HCT116 (cell line): ENCODE measurements at regions not wholly inside any gene's neighbourhood (a gene's known extent, or its start where the extent isn't known, plus 50 kb on each side); places are given as distances from the start of the nearest gene placed in this dataset.

Experiments
- CEBPB ChIP-seq: IDR thresholded peaks from 2 replicates; pipeline ENCODE4 v1.6.1; 2012; ENCODE audit warnings: low read depth
- EZH2 ChIP-seq: fragments of 200-600 bp; sonication (generic); IDR thresholded peaks from 2 replicates; pipeline ENCODE4 v1.6.1; 2017; ENCODE audit warnings: antibody characterized with exemption, mixed run types
- EZH2phosphoT487 ChIP-seq: fragments of 200-600 bp; IDR thresholded peaks from 2 replicates; pipeline ENCODE4 v1.6.1; 2018; ENCODE audit warnings: antibody characterized with exemption, borderline replicate concordance
- JUND ChIP-seq: IDR thresholded peaks from 2 replicates; pipeline ENCODE4 v1.6.1; 2012
- POLR2A ChIP-seq: IDR thresholded peaks from 2 replicates; pipeline ENCODE4 v1.7.0; 2011; ENCODE audit warnings: borderline replicate concordance; ENCODE audit not compliant: insufficient read depth, insufficient read length; ENCODE audit errors: extremely low read depth
- POLR2AphosphoS5 ChIP-seq: IDR thresholded peaks from 2 replicates; pipeline ENCODE4 v1.6.1; 2011; ENCODE audit warnings: mild to moderate bottlenecking, low read depth, low read length, moderate library complexity
- SP1 ChIP-seq: IDR thresholded peaks from 2 replicates; pipeline ENCODE4 v1.6.1; 2012; ENCODE audit warnings: low read depth
- YY1 ChIP-seq: IDR thresholded peaks from 2 replicates; pipeline ENCODE4 v1.6.1; 2011; ENCODE audit warnings: low read length, low read depth, moderate library complexity, mild to moderate bottlenecking; ENCODE audit not compliant: insufficient replicate concordance; ENCODE audit errors: extremely low read depth
- TF ChIP-seq, protein P1 (sequence below), 3 experiments: fragments of 200-600 bp in 1 of 3; sonication (generic) in 1 of 3; IDR thresholded peaks in 2 of 3; conservative IDR thresholded peaks in 1 of 3; 2 replicates each; pipeline ENCODE4 v1.5.1; 2012 to 2017; ENCODE audit warnings: low read depth in 2 of 3, low read length in 2 of 3, antibody characterized with exemption in 1 of 3, borderline replicate concordance in 1 of 3, control low read depth in 1 of 3, mild to moderate bottlenecking in 1 of 3, mixed read lengths in 1 of 3, mixed run types in 1 of 3, moderate library complexity in 1 of 3; ENCODE audit not compliant: insufficient read depth in 1 of 3
- TF ChIP-seq, protein P2 (sequence below): IDR thresholded peaks from 2 replicates; pipeline ENCODE4 v1.6.1; 2011; ENCODE audit warnings: mild to moderate bottlenecking, low read length, moderate library complexity; ENCODE audit not compliant: insufficient replicate concordance; ENCODE audit errors: extremely low read depth
- TF ChIP-seq, protein P3 (sequence below): IDR thresholded peaks from 2 replicates; pipeline ENCODE4 v1.6.1; 2012

DNA sequence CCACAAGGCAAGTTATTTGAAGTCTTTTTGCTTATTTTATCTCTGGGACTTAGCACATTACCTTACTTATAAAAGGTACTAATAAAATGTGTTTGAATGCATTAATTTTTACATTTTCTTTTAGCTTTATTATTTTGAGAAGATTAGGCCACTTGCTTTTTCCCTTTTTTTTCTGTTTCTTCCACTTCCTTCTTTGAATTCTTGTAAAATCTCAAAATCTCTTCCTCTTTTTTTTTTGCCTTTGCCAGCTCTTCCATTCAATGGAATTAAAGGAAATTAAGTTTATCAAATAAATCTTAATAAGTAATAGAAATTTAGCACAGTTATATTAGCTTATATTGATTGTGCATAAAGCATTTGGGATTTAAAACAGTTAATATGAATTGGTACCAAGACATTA is 260.9 kb downstream of the SRGAP2C start:
- TF ChIP-seq, protein P1, sequence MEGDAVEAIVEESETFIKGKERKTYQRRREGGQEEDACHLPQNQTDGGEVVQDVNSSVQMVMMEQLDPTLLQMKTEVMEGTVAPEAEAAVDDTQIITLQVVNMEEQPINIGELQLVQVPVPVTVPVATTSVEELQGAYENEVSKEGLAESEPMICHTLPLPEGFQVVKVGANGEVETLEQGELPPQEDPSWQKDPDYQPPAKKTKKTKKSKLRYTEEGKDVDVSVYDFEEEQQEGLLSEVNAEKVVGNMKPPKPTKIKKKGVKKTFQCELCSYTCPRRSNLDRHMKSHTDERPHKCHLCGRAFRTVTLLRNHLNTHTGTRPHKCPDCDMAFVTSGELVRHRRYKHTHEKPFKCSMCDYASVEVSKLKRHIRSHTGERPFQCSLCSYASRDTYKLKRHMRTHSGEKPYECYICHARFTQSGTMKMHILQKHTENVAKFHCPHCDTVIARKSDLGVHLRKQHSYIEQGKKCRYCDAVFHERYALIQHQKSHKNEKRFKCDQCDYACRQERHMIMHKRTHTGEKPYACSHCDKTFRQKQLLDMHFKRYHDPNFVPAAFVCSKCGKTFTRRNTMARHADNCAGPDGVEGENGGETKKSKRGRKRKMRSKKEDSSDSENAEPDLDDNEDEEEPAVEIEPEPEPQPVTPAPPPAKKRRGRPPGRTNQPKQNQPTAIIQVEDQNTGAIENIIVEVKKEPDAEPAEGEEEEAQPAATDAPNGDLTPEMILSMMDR (IDR thresholded peaks at IDR 0.05 in 2 of 3, conservative IDR thresholded peaks at IDR 0.05 in 1 of 3; ENCODE audit: borderline replicate concordance in 1 of 3, insufficient read depth in 1 of 3, low read depth in 2 of 3, low read length in 2 of 3) = no peak
- TF ChIP-seq YY1 (no peak), POLR2AphosphoS5 (no peak), JUND (no peak), CEBPB (no peak), POLR2A (no peak), SP1 (no peak), EZH2phosphoT487 (no peak), EZH2 (no peak)
- TF ChIP-seq, protein P2, sequence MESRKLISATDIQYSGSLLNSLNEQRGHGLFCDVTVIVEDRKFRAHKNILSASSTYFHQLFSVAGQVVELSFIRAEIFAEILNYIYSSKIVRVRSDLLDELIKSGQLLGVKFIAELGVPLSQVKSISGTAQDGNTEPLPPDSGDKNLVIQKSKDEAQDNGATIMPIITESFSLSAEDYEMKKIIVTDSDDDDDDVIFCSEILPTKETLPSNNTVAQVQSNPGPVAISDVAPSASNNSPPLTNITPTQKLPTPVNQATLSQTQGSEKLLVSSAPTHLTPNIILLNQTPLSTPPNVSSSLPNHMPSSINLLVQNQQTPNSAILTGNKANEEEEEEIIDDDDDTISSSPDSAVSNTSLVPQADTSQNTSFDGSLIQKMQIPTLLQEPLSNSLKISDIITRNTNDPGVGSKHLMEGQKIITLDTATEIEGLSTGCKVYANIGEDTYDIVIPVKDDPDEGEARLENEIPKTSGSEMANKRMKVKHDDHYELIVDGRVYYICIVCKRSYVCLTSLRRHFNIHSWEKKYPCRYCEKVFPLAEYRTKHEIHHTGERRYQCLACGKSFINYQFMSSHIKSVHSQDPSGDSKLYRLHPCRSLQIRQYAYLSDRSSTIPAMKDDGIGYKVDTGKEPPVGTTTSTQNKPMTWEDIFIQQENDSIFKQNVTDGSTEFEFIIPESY = no peak
- TF ChIP-seq, protein P3, sequence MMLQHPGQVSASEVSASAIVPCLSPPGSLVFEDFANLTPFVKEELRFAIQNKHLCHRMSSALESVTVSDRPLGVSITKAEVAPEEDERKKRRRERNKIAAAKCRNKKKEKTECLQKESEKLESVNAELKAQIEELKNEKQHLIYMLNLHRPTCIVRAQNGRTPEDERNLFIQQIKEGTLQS = no peak
